PC-3 (cell line): ENCODE measurements at regions not wholly inside any gene's neighbourhood (a gene's known extent, or its start where the extent isn't known, plus 50 kb on each side); places are given as distances from the start of the nearest gene placed in this dataset.

Source experiments
- CTCF ChIP-seq: fragments of 300-600 bp; sonication (generic); conservative IDR thresholded peaks from 2 replicates; pipeline ENCODE4 v1.5.1; 2017; ENCODE audit warnings: antibody characterized with exemption, low read depth, mild to moderate bottlenecking, low read length
- EZH2 ChIP-seq: fragments of 300-600 bp; sonication (generic); IDR thresholded peaks from one replicate; pipeline ENCODE4 v1.6.1; 2017; ENCODE audit warnings: antibody characterized with exemption, mild to moderate bottlenecking, low read length; ENCODE audit not compliant: unreplicated experiment

GRCh38 chr5:107254902-107255234 is 415.9 kb downstream of the EFNA5 start:
- no peak for TF ChIP-seq CTCF
- TF ChIP-seq EZH2, result no peak
